HepG2 (cell line): ENCODE measurements at regions not wholly inside any gene's neighbourhood (a gene's known extent, or its start where the extent isn't known, plus 50 kb on each side); places are given as distances from the start of the nearest gene placed in this dataset.

Source experiments
- DNMT1 ChIP-seq: sonication (generic); formaldehyde crosslinking; IDR thresholded peaks from 2 replicates; pipeline ENCODE4 v1.5.1; 2020; ENCODE audit warnings: mild to moderate bottlenecking, missing genetic modification reagents
- KAT2B ChIP-seq: fragments of 150-350 bp; IDR thresholded peaks from 2 replicates; pipeline ENCODE4 v1.6.1; 2014; ENCODE audit warnings: low read depth, low read length, borderline replicate concordance
- ZNF546 ChIP-seq: sonication (generic); formaldehyde crosslinking; conservative IDR thresholded peaks from 2 replicates; pipeline ENCODE4 v1.8.1; 2023; ENCODE audit warnings: mild to moderate bottlenecking, missing genetic modification reagents
- TF ChIP-seq, protein P1 (sequence below): sonication (generic); formaldehyde crosslinking; IDR thresholded peaks from 2 replicates; pipeline ENCODE4 v1.4.0; 2020; ENCODE audit warnings: low read depth, mild to moderate bottlenecking, missing genetic modification reagents

DNA sequence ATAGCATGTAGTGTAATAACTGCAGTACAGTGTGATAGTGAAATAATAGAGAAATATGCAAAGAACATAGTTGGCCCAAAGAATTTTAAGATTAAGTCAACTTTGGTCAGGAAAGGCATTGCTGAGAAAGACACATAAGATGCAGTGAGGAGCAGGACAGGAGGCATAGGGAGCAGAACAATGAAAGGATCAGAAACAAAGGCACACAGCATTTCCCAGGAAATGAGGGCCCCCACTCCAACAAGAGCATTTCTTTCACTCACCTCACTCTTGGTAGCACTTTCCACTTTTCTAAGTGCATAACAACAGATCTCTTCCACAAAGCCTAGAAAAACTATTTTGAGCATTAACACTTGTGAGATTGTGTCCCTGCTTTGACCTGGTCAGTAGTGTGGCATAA lies 238.4 kb upstream of the FAT3 start:
- TF ChIP-seq KAT2B (no peak), DNMT1 (CRISPR knock-in tag) (no peak), ZNF546 (CRISPR knock-in tag) (no peak)
- TF ChIP-seq, protein P1, sequence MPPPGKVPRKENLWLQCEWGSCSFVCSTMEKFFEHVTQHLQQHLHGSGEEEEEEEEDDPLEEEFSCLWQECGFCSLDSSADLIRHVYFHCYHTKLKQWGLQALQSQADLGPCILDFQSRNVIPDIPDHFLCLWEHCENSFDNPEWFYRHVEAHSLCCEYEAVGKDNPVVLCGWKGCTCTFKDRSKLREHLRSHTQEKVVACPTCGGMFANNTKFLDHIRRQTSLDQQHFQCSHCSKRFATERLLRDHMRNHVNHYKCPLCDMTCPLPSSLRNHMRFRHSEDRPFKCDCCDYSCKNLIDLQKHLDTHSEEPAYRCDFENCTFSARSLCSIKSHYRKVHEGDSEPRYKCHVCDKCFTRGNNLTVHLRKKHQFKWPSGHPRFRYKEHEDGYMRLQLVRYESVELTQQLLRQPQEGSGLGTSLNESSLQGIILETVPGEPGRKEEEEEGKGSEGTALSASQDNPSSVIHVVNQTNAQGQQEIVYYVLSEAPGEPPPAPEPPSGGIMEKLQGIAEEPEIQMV (CRISPR knock-in tag), result no peak
